EL (cell line): ENCODE measurements at regions not wholly inside any gene's neighbourhood (a gene's known extent, or its start where the extent isn't known, plus 50 kb on each side); places are given as distances from the start of the nearest gene placed in this dataset.

Experiments used
- DNase-seq: peaks from one replicate; pipeline ENCODE4 v3.0.0-alpha.2; 2016

- no peak for DNase-seq
These were observed 428.4 kb downstream of the TSN start for GRCh38 chr2:122183890-122184289.

GRCh38 chr2:122186761-122187222 lies 431.3 kb downstream of the TSN start:
- no peak for DNase-seq

GRCh38 chr2:122191331-122191730 lies 435.9 kb downstream of the TSN start:
- DNase-seq, result peak; percentile 23

GRCh38 chr2:122193622-122194021 lies 438.2 kb downstream of the TSN start:
- DNase-seq, result no peak

GRCh38 chr2:122194546-122194945 lies 439.1 kb downstream of the TSN start:
- no peak for DNase-seq

- peak; percentile 42 for DNase-seq
These were observed 448.1 kb downstream of the TSN start for GRCh38 chr2:122203523-122203922.

- DNase-seq, result no peak
These were observed 450.2 kb downstream of the TSN start for GRCh38 chr2:122205641-122206040.

- DNase-seq, result no peak
These were observed 450.6 kb downstream of the TSN start for GRCh38 chr2:122206101-122206500.

GRCh38 chr2:122209377-122209776 lies 453.9 kb downstream of the TSN start:
- DNase-seq, result no peak

GRCh38 chr2:122210065-122210464 lies 454.6 kb downstream of the TSN start:
- no peak for DNase-seq

GRCh38 chr2:122210898-122211856 lies 455.7 kb downstream of the TSN start:
- DNase-seq, result no peak

- no peak for DNase-seq
These were observed 457.9 kb downstream of the TSN start for GRCh38 chr2:122213312-122213711.

- no peak for DNase-seq
These were observed 460.6 kb downstream of the TSN start for GRCh38 chr2:122216071-122216470.

- no peak for DNase-seq
These were observed 461.4 kb downstream of the TSN start for GRCh38 chr2:122216901-122217300.

- no peak for DNase-seq
These were observed 463.1 kb downstream of the TSN start for GRCh38 chr2:122218596-122218995.

- no peak for DNase-seq
These were observed 464.1 kb downstream of the TSN start for GRCh38 chr2:122219504-122219903.

- no peak for DNase-seq
These were observed 466.2 kb downstream of the TSN start for GRCh38 chr2:122221665-122222064.

- DNase-seq, result no peak
These were observed 475.8 kb downstream of the TSN start for GRCh38 chr2:122231296-122231695.

GRCh38 chr2:122233372-122233771 lies 477.9 kb downstream of the TSN start:
- DNase-seq, result no peak

GRCh38 chr2:122236152-122236874 lies 480.9 kb downstream of the TSN start:
- peak; percentile 72 for DNase-seq

- no peak for DNase-seq
These were observed 481.5 kb downstream of the TSN start for GRCh38 chr2:122236925-122237324.

- no peak for DNase-seq
These were observed 482.0 kb downstream of the TSN start for GRCh38 chr2:122237450-122237849.

GRCh38 chr2:122238006-122238559 lies 482.6 kb downstream of the TSN start:
- DNase-seq, result no peak

- no peak for DNase-seq
These were observed 484.0 kb downstream of the TSN start for GRCh38 chr2:122239440-122239839.
